ENCODE measurements at regions not wholly inside any gene's neighbourhood (a gene's known extent, or its start where the extent isn't known, plus 50 kb on each side); places are given as distances from the start of the nearest gene placed in this dataset.

- TF ChIP-seq CTCF (IDR thresholded peaks at IDR 0.05) (no peak), EP300 (IDR thresholded peaks at IDR 0.05) (no peak)
Measured at GRCh38 chr1:233460692-233461091, 133.2 kb downstream of the MAP3K21 start.
